Tibial nerve (tissue), 4 donors: ENCODE measurements at regions not wholly inside any gene's neighbourhood (a gene's known extent, or its start where the extent isn't known, plus 50 kb on each side); places are given as distances from the start of the nearest gene placed in this dataset.

ENCODE experiments used
- DNase-seq, 2 donors: peaks; one replicate each; pipeline ENCODE4 v3.0.0-alpha.2; 2019; ENCODE audit warnings: low spot score in 2 of 2
- H3K27ac ChIP-seq, 4 donors: fragments of 200-600 bp; sonication (generic) in 3 of 4; one replicate each; pipeline ENCODE4 v1.5.1; 2017 to 2019; ENCODE audit warnings: mild to moderate bottlenecking in 1 of 4
- H3K27me3 ChIP-seq, 2 donors: fragments of 200-600 bp; sonication (generic) in 1 of 2; one replicate each; pipeline versions ENCODE4 v1.5.1 to v1.6.0; 2017 to 2019
- H3K36me3 ChIP-seq, 3 donors: fragments of 200-600 bp; sonication (generic); one replicate each; pipeline ENCODE4 v1.5.1; 2018 to 2019
- H3K4me1 ChIP-seq, 4 donors: fragments of 200-600 bp; sonication (generic) in 3 of 4; one replicate each; pipeline ENCODE4 v1.5.1; 2017 to 2019
- H3K4me3 ChIP-seq, 4 donors: fragments of 200-600 bp; sonication (generic) in 3 of 4; one replicate each; pipeline ENCODE4 v1.5.1; 2017 to 2019; ENCODE audit warnings: mild to moderate bottlenecking in 1 of 4, moderate library complexity in 1 of 4
- H3K9me3 ChIP-seq, 4 donors: fragments of 200-600 bp; sonication (generic) in 3 of 4; one replicate each; pipeline ENCODE4 v1.5.1; 2017 to 2019
- EP300 ChIP-seq, 2 donors: sonication (generic); formaldehyde crosslinking; IDR thresholded peaks; one replicate each; pipeline ENCODE4 v1.6.1; 2017; ENCODE audit warnings: antibody characterized with exemption in 2 of 2, mild to moderate bottlenecking in 1 of 2
- POLR2A ChIP-seq, 2 donors: fragments of 450-650 bp; IDR thresholded peaks; one replicate each; pipeline ENCODE4 v1.6.1; 2017; ENCODE audit warnings: antibody characterized with exemption in 2 of 2, mild to moderate bottlenecking in 2 of 2, moderate library complexity in 2 of 2
- WGBS, 2 donors: methylation state at CpG; one replicate each; pipeline ENCODE4 v1.1.5; 2018; 5-methylcytosine and 5-hydroxymethylcytosine counted together
- TF ChIP-seq, protein P1 (sequence below), 5 experiments: fragments of 200-600 bp in 3 of 5; fragments of 450-650 bp in 2 of 5; sonication (generic) in 3 of 5; IDR thresholded peaks; one replicate each; pipeline ENCODE4 v1.5.1; 2016 to 2019; ENCODE audit warnings: antibody characterized with exemption in 5 of 5, mild to moderate bottlenecking in 3 of 5, moderate library complexity in 2 of 5

DNA sequence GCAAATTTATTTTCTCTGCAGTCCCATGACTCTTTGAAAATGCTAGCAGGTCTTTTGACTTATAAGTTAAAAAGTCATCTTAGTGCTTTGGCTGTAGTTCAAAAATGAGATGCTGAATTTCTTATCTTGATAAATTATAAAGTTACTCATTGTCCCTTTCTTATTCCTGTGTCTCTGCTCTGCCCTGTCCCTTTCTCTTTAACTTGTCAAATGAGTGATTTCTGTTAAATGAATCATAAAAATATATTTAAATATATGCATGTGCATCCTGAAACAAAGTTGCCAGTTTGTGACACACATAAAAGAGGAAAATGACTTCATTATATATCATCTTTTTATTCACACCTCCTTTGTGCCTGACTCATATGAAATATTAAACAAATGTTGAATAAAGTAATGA is 1097.3 kb upstream of the EPHA6 start:
- no peaks in the 10 kb centered on the region for H3K36me3 ChIP-seq
- no peak overlapping the region for H3K4me3 ChIP-seq
- H3K4me1 ChIP-seq = no peaks in the 10 kb centered on the region
- TF ChIP-seq, protein P1, sequence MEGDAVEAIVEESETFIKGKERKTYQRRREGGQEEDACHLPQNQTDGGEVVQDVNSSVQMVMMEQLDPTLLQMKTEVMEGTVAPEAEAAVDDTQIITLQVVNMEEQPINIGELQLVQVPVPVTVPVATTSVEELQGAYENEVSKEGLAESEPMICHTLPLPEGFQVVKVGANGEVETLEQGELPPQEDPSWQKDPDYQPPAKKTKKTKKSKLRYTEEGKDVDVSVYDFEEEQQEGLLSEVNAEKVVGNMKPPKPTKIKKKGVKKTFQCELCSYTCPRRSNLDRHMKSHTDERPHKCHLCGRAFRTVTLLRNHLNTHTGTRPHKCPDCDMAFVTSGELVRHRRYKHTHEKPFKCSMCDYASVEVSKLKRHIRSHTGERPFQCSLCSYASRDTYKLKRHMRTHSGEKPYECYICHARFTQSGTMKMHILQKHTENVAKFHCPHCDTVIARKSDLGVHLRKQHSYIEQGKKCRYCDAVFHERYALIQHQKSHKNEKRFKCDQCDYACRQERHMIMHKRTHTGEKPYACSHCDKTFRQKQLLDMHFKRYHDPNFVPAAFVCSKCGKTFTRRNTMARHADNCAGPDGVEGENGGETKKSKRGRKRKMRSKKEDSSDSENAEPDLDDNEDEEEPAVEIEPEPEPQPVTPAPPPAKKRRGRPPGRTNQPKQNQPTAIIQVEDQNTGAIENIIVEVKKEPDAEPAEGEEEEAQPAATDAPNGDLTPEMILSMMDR (IDR thresholded peaks at IDR 0.05) = no peak
- TF ChIP-seq POLR2A (IDR thresholded peaks at IDR 0.05) (no peak), EP300 (IDR thresholded peaks at IDR 0.05) (no peak)
- no peaks in the 10 kb centered on the region for H3K27me3 ChIP-seq
- H3K27ac ChIP-seq = no peak overlapping the region
- DNase-seq = no peak
- no peaks in the 10 kb centered on the region for H3K9me3 ChIP-seq

DNA sequence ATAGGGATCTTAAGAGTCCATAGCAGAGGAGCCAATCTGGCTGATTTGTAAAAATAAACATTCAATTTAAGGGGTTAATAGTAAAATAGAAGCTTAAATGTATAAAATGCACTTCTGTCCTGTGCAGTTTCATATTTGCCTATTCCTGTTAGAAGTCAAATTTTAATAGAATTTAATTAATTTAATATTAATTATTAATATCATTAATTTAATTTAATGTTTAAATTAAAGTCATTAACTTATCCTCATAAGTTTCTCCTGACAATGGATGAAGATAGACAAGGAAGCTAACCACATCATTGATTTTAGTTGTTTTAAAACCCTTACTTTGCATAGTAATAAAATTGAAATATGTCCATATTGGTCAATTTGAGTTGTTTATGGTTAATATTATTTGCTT is 1096.2 kb upstream of the EPHA6 start:
- Histone ChIP-seq H3K27ac (no peak overlapping the region), H3K9me3 (no peaks in the 10 kb centered on the region), H3K36me3 (no peaks in the 10 kb centered on the region), H3K4me1 (no peaks in the 10 kb centered on the region), H3K27me3 (no peaks in the 10 kb centered on the region), H3K4me3 (no peak overlapping the region)
- DNase-seq = no peak
- TF ChIP-seq EP300 (IDR thresholded peaks at IDR 0.05) = no peak
- TF ChIP-seq POLR2A (IDR thresholded peaks at IDR 0.05) = no peak
- TF ChIP-seq, protein P1 (IDR thresholded peaks at IDR 0.05) = no peak

DNA sequence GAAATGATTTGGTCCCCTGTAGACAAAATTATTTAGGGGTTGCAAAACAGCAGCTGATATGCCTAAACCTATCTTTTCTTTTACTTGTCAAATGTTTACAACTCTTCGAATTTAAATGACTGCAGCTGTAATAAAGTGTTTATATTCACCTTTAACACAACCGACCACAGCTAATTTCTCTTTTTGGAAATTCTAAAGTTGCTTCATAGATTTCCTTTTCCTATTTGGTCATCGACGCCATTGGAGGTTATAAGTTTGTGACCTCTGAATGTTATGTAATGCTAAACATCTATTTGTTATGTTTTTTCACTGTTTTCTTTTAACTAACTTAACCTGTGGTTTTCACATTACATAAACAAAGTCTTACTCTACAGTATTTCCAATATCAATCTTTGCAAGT is 1094.9 kb upstream of the EPHA6 start:
- Histone ChIP-seq H3K4me3 (no peak overlapping the region), H3K27me3 (no peaks in the 10 kb centered on the region), H3K36me3 (no peaks in the 10 kb centered on the region), H3K9me3 (no peaks in the 10 kb centered on the region), H3K27ac (no peak overlapping the region), H3K4me1 (no peaks in the 10 kb centered on the region)
- no peak for DNase-seq
- WGBS, 2 donors = 54 to 68% methylated on average over 4 of the region's 4 CpGs
- no peak for TF ChIP-seq POLR2A (IDR thresholded peaks at IDR 0.05)
- TF ChIP-seq, protein P1 (IDR thresholded peaks at IDR 0.05) = no peak
- no peak for TF ChIP-seq EP300 (IDR thresholded peaks at IDR 0.05)

DNA sequence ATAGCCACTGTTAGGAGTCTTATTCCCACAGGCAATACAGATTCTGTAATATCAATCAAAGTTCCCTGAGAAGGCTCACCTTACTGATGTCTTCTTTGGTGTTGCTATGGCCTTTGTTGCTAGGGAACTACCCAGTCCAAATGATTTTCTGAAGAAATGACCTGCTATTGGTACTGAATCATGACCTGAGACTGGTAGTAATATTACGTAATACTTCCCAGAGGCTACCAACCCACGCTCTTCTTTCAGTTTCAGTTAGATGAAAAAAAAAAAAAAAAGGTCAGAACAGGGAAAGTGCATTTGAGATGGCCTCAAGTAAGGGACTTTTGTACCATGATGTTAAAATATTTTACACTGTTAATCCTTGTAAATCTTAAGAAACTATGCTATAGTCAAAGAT is 1092.5 kb upstream of the EPHA6 start:
- Histone ChIP-seq H3K36me3 (no peaks in the 10 kb centered on the region), H3K9me3 (no peaks in the 10 kb centered on the region), H3K4me3 (no peak overlapping the region), H3K27me3 (no peaks in the 10 kb centered on the region), H3K4me1 (no peaks in the 10 kb centered on the region), H3K27ac (no peak overlapping the region)
- TF ChIP-seq, protein P1 (IDR thresholded peaks at IDR 0.05) = no peak
- TF ChIP-seq EP300 (IDR thresholded peaks at IDR 0.05) = no peak
- TF ChIP-seq POLR2A (IDR thresholded peaks at IDR 0.05) = no peak
- 62 to 72% methylated on average over 2 of the region's 2 CpGs for WGBS, 2 donors
- no peak for DNase-seq

DNA sequence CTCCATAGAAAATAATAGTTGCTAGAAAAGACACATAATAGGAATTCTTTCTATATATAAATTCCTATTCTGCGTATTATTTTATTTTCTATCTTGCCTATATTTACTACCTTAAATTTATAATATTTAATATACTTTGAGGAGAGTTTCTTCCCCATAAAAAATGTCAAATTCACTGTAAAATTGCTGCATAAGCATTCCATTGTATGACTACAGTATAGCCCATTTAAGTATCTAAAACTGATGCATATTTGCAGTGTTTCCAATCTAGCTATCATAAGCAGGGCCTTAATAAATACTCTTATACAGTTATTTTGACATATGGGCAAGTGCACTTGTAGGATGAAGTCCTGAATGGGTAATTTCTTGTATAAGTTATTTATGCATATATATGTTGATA is 1088.6 kb upstream of the EPHA6 start:
- no peaks in the 10 kb centered on the region for H3K4me1 ChIP-seq
- TF ChIP-seq POLR2A (IDR thresholded peaks at IDR 0.05) = no peak
- no peak for TF ChIP-seq EP300 (IDR thresholded peaks at IDR 0.05)
- TF ChIP-seq, protein P1 (IDR thresholded peaks at IDR 0.05) = no peak
- 89 to 92% methylated on average over 1 of the region's 1 CpG for WGBS, 2 donors
- H3K36me3 ChIP-seq = no peaks in the 10 kb centered on the region
- no peak overlapping the region for H3K27ac ChIP-seq
- no peak overlapping the region for H3K4me3 ChIP-seq
- no peaks in the 10 kb centered on the region for H3K9me3 ChIP-seq
- no peaks in the 10 kb centered on the region for H3K27me3 ChIP-seq
- no peak for DNase-seq
